Trophoblast cell (in vitro differentiated cells and primary cell): ENCODE measurements at regions not wholly inside any gene's neighbourhood (a gene's known extent, or its start where the extent isn't known, plus 50 kb on each side); places are given as distances from the start of the nearest gene placed in this dataset.
"Not testable (repeated sequence)": the region's sequence is repeated elsewhere in the genome, so short reads cannot be mapped to it uniquely, and the experiment has no call there.

Source experiments
- DNase-seq, 2 donors: peaks; one replicate each; pipeline ENCODE4 v3.0.0-alpha.2; 2016
- H2AFZ ChIP-seq: 2 replicates; pipeline ENCODE4 v1.6.1; 2013; ENCODE audit warnings: low read length, moderate library complexity, mild to moderate bottlenecking; ENCODE audit not compliant: insufficient read depth, poor library complexity
- H2AK5ac ChIP-seq: 2 replicates; pipeline ENCODE4 v1.6.1; 2013; ENCODE audit warnings: mild to moderate bottlenecking, low read length
- H2BK120ac ChIP-seq: 2 replicates; pipeline ENCODE4 v1.6.1; 2013; ENCODE audit warnings: low read length, mild to moderate bottlenecking, moderate library complexity; ENCODE audit not compliant: insufficient read depth, poor library complexity
- H2BK12ac ChIP-seq: 2 replicates; pipeline ENCODE4 v1.6.1; 2013; ENCODE audit warnings: mild to moderate bottlenecking, low read length, moderate library complexity
- H2BK5ac ChIP-seq: 2 replicates; pipeline ENCODE4 v1.6.1; 2013; ENCODE audit warnings: low read length, low read depth, moderate library complexity, mild to moderate bottlenecking; ENCODE audit not compliant: poor library complexity
- H3K14ac ChIP-seq: 2 replicates; pipeline ENCODE4 v1.6.1; 2013; ENCODE audit warnings: mild to moderate bottlenecking, low read length
- H3K18ac ChIP-seq: 2 replicates; pipeline ENCODE4 v1.6.1; 2013; ENCODE audit warnings: mild to moderate bottlenecking, low read length
- H3K23ac ChIP-seq: 2 replicates; pipeline ENCODE4 v1.6.1; 2013; ENCODE audit warnings: low read length
- H3K27ac ChIP-seq: 2 replicates; pipeline ENCODE4 v1.5.1; 2013; ENCODE audit warnings: low read depth, mild to moderate bottlenecking, inconsistent platforms, low read length, moderate library complexity
- H3K27me3 ChIP-seq: 2 replicates; pipeline ENCODE4 v1.6.1; 2013; ENCODE audit warnings: inconsistent platforms, mild to moderate bottlenecking, low read length, moderate library complexity; ENCODE audit not compliant: insufficient read depth
- H3K36me3 ChIP-seq, 2 experiments: 1 replicate in 1 of 2; 2 replicates in 1 of 2; pipeline ENCODE4 v1.6.1; 2013; ENCODE audit warnings: low read length in 2 of 2, mild to moderate bottlenecking in 2 of 2, moderate library complexity in 1 of 2; ENCODE audit not compliant: insufficient read depth in 2 of 2, control insufficient read depth in 1 of 2
- H3K4ac ChIP-seq: 2 replicates; pipeline ENCODE4 v1.6.1; 2013; ENCODE audit warnings: low read depth, mild to moderate bottlenecking, low read length, moderate library complexity
- H3K4me1 ChIP-seq, 2 experiments: 1 replicate in 1 of 2; 2 replicates in 1 of 2; pipeline ENCODE4 v1.6.1; 2013; ENCODE audit warnings: low read length in 2 of 2, mild to moderate bottlenecking in 2 of 2, moderate library complexity in 1 of 2; ENCODE audit not compliant: insufficient read depth in 2 of 2, control insufficient read depth in 1 of 2
- H3K4me2 ChIP-seq: 2 replicates; pipeline ENCODE4 v1.6.1; 2013; ENCODE audit warnings: inconsistent platforms, mild to moderate bottlenecking, low read length, moderate library complexity
- H3K4me3 ChIP-seq: 2 replicates; pipeline ENCODE4 v1.5.1; 2013; ENCODE audit warnings: mild to moderate bottlenecking, low read depth, low read length, inconsistent platforms
- H3K79me1 ChIP-seq: one replicate; pipeline ENCODE4 v1.6.1; 2013; ENCODE audit warnings: low read length
- H3K79me2 ChIP-seq: 2 replicates; pipeline ENCODE4 v1.6.1; 2013; ENCODE audit warnings: low read length, mild to moderate bottlenecking; ENCODE audit not compliant: control insufficient read depth, insufficient read depth, poor library complexity
- H3K9ac ChIP-seq: 2 replicates; pipeline ENCODE4 v1.6.1; 2013; ENCODE audit warnings: mild to moderate bottlenecking, low read length
- H3K9me3 ChIP-seq: 2 replicates; pipeline ENCODE4 v1.6.1; 2013; ENCODE audit warnings: low read depth, mild to moderate bottlenecking, control low read depth, inconsistent platforms, low read length; ENCODE audit not compliant: insufficient read depth
- H4K12ac ChIP-seq: 2 replicates; pipeline ENCODE4 v1.6.1; 2013; ENCODE audit warnings: low read depth, mild to moderate bottlenecking, low read length, moderate library complexity
- H4K8ac ChIP-seq: 2 replicates; pipeline ENCODE4 v1.6.1; 2013; ENCODE audit warnings: low read depth, mild to moderate bottlenecking, low read length, moderate library complexity
- H4K91ac ChIP-seq: one replicate; pipeline ENCODE4 v1.6.1; 2013; ENCODE audit warnings: low read depth, mild to moderate bottlenecking, low read length, moderate library complexity
- WGBS: extraction: QIAGEN DNeasy Blood & Tissue Kit; methylation state at CpG from one replicate; pipeline ENCODE4 v1.1.7; 2013; ENCODE audit warnings: missing lambda C conversion rate; ENCODE audit not compliant: insufficient read length, insufficient coverage; ENCODE audit errors: extremely low coverage; 5-methylcytosine and 5-hydroxymethylcytosine counted together

- DNase-seq, H3K79me2 ChIP-seq, H3K9ac ChIP-seq, H3K9me3 ChIP-seq, H2AFZ ChIP-seq, H4K12ac ChIP-seq, H2AK5ac ChIP-seq, H2BK12ac ChIP-seq, H2BK5ac ChIP-seq, H3K23ac ChIP-seq, H3K4me3 ChIP-seq, H3K36me3 ChIP-seq, H3K4me2 ChIP-seq, H3K27me3 ChIP-seq, H4K91ac ChIP-seq, H4K8ac ChIP-seq, H3K27ac ChIP-seq, H3K79me1 ChIP-seq, H3K14ac ChIP-seq, H3K18ac ChIP-seq, H3K4ac ChIP-seq, H3K4me1 ChIP-seq, H2BK120ac ChIP-seq: not testable (repeated sequence)
- no CpG with 5 or more reads among the region's 2 CpGs for WGBS
These were observed 162.5 kb downstream of the TTC8 start for GRCh38 chr14:88986908-88987307.

- Histone ChIP-seq H3K4me2 (no peak overlapping the region), H3K14ac (no peak overlapping the region)
These were observed 163.1 kb downstream of the TTC8 start for GRCh38 chr14:88987516-88987915.

GRCh38 chr14:88989911-88990310 is 165.5 kb downstream of the TTC8 start:
- no peak overlapping the region for H2AFZ ChIP-seq
- H3K14ac ChIP-seq = no peak overlapping the region
- no peak overlapping the region for H3K4me3 ChIP-seq
- no peak overlapping the region for H2BK5ac ChIP-seq
- no peak overlapping the region for H3K4me2 ChIP-seq
- no peak overlapping the region for H3K4ac ChIP-seq
- H3K36me3 ChIP-seq = no peaks in the 10 kb centered on the region
- no peak overlapping the region for H4K12ac ChIP-seq
- no peak overlapping the region for H2BK120ac ChIP-seq
- no peak overlapping the region for H3K23ac ChIP-seq
- no peak for DNase-seq
- no peaks in the 10 kb centered on the region for H3K27me3 ChIP-seq
- no peak overlapping the region for H2AK5ac ChIP-seq
- no peak overlapping the region for H4K8ac ChIP-seq
- H3K9me3 ChIP-seq = peaks cover 2% of the 10 kb centered on the region
- H3K79me1 ChIP-seq = no peaks in the 10 kb centered on the region
- WGBS = no CpG with 5 or more reads among the region's 1 CpG
- H3K18ac ChIP-seq = no peak overlapping the region
- no peaks in the 10 kb centered on the region for H3K79me2 ChIP-seq
- H4K91ac ChIP-seq = no peak overlapping the region
- H3K27ac ChIP-seq = no peak overlapping the region
- H3K4me1 ChIP-seq = no peaks in the 10 kb centered on the region
- H3K9ac ChIP-seq = no peak overlapping the region
- no peak overlapping the region for H2BK12ac ChIP-seq

More at GRCh38 chr14:88987516-88987915, 163.1 kb downstream of the TTC8 start:
- H2AFZ ChIP-seq = no peak overlapping the region
- H2BK12ac ChIP-seq = no peak overlapping the region
- H3K23ac ChIP-seq = no peak overlapping the region
- no peak overlapping the region for H4K8ac ChIP-seq
- no peak overlapping the region for H3K9ac ChIP-seq
- no peaks in the 10 kb centered on the region for H3K9me3 ChIP-seq
- no peaks in the 10 kb centered on the region for H3K27me3 ChIP-seq
- no peak for DNase-seq
- H3K27ac ChIP-seq = no peak overlapping the region
- no peaks in the 10 kb centered on the region for H3K79me1 ChIP-seq
- H2BK5ac ChIP-seq = no peak overlapping the region
- H4K12ac ChIP-seq = no peak overlapping the region
- H2AK5ac ChIP-seq = no peak overlapping the region
- H3K36me3 ChIP-seq = no peaks in the 10 kb centered on the region
- no peak overlapping the region for H4K91ac ChIP-seq
- no peak overlapping the region for H3K4me3 ChIP-seq
- no peak overlapping the region for H3K18ac ChIP-seq
- no peak overlapping the region for H2BK120ac ChIP-seq
- H3K4me1 ChIP-seq = peaks cover 2 to 5% of the 10 kb centered on the region in 2 experiments
- WGBS = no CpG with 5 or more reads among the region's 2 CpGs
- no peak overlapping the region for H3K4ac ChIP-seq
- no peaks in the 10 kb centered on the region for H3K79me2 ChIP-seq

GRCh38 chr14:88990856-88991255 is 166.4 kb downstream of the TTC8 start:
- no peak overlapping the region for H3K23ac ChIP-seq
- H3K36me3 ChIP-seq = no peaks in the 10 kb centered on the region
- H2BK120ac ChIP-seq = no peak overlapping the region
- H3K79me2 ChIP-seq = no peaks in the 10 kb centered on the region
- H3K27ac ChIP-seq = no peak overlapping the region
- H3K9ac ChIP-seq = no peak overlapping the region
- no peak overlapping the region for H3K4me2 ChIP-seq
- no peak overlapping the region for H2BK5ac ChIP-seq
- no peak overlapping the region for H4K91ac ChIP-seq
- H3K9me3 ChIP-seq = peaks cover 2% of the 10 kb centered on the region
- no peak overlapping the region for H4K8ac ChIP-seq
- H4K12ac ChIP-seq = no peak overlapping the region
- no peak overlapping the region for H3K4me3 ChIP-seq
- H3K27me3 ChIP-seq = no peaks in the 10 kb centered on the region
- no peaks in the 10 kb centered on the region for H3K79me1 ChIP-seq
- no peaks in the 10 kb centered on the region for H3K4me1 ChIP-seq
- H3K14ac ChIP-seq = no peak overlapping the region
- no peak for DNase-seq
- H3K18ac ChIP-seq = no peak overlapping the region
- H2AK5ac ChIP-seq = no peak overlapping the region
- H3K4ac ChIP-seq = no peak overlapping the region
- WGBS = no CpG with 5 or more reads among the region's 1 CpG
- H2BK12ac ChIP-seq = no peak overlapping the region
- H2AFZ ChIP-seq = no peak overlapping the region
